ENCODE measurements at regions not wholly inside any gene's neighbourhood (a gene's known extent, or its start where the extent isn't known, plus 50 kb on each side); places are given as distances from the start of the nearest gene placed in this dataset.

- H3K4me3 ChIP-seq (ENCODE audit: low read depth, low read length) = no peak overlapping the region
- TF ChIP-seq, protein P1, sequence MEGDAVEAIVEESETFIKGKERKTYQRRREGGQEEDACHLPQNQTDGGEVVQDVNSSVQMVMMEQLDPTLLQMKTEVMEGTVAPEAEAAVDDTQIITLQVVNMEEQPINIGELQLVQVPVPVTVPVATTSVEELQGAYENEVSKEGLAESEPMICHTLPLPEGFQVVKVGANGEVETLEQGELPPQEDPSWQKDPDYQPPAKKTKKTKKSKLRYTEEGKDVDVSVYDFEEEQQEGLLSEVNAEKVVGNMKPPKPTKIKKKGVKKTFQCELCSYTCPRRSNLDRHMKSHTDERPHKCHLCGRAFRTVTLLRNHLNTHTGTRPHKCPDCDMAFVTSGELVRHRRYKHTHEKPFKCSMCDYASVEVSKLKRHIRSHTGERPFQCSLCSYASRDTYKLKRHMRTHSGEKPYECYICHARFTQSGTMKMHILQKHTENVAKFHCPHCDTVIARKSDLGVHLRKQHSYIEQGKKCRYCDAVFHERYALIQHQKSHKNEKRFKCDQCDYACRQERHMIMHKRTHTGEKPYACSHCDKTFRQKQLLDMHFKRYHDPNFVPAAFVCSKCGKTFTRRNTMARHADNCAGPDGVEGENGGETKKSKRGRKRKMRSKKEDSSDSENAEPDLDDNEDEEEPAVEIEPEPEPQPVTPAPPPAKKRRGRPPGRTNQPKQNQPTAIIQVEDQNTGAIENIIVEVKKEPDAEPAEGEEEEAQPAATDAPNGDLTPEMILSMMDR (conservative IDR thresholded peaks at IDR 0.05; ENCODE audit: low read depth, low read length) = no peak
- peak; percentile 5 for DNase-seq (ENCODE audit: low read depth)
These were observed 147.0 kb downstream of the HS3ST1 start for GRCh38 chr4:11281720-11282119.

GRCh38 chr4:11271263-11271662 lies 157.4 kb downstream of the HS3ST1 start:
- DNase-seq (ENCODE audit: low read depth) = no peak
- H3K4me3 ChIP-seq (ENCODE audit: low read depth, low read length) = no peak overlapping the region
- TF ChIP-seq, protein P1 (conservative IDR thresholded peaks at IDR 0.05; ENCODE audit: low read depth, low read length) = no peak

DNA sequence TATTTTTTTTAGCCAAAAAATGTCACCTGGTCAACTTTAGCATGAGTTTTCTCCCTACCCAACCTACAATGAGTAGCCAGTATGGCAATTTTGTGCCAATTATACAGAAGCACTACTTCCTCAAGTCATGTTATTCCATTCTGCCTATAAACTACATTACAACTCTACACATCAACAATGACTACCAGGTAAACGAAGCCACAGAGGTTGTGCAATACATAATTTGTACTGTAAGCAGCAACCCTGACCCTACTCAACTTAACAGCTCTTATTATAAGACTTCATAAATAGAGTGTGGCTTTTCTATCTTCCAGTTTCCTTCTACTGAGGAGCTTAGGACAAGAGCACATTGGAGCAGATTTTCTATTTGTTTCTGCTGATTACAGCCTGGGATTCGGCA lies 160.5 kb downstream of the HS3ST1 start:
- no peak overlapping the region for H3K4me3 ChIP-seq (ENCODE audit: low read depth, low read length)
- TF ChIP-seq, protein P1 (conservative IDR thresholded peaks at IDR 0.05; ENCODE audit: low read depth, low read length) = no peak
- no peak for DNase-seq (ENCODE audit: low read depth)

DNA sequence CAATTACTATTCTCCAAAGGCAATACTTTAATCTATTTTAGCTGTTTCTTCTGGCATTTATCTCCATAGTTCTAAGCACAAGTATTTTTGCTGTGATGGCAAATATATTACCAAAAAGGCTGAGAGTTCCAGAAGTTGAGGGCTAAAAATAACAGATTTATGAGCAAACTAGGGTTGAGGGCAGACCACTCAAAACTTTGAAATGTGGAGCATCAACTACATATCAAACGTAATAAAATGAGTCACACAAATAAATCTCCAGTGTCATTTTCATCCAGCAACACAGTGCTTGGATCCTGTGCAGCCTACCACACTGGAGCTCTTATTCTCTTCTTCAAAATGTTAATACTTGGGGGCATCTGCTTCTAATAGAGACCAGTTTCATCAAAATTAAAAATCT lies 163.9 kb downstream of the HS3ST1 start:
- TF ChIP-seq, protein P1 (conservative IDR thresholded peaks at IDR 0.05; ENCODE audit: low read depth, low read length) = no peak
- no peak for DNase-seq (ENCODE audit: low read depth)
- no peak overlapping the region for H3K4me3 ChIP-seq (ENCODE audit: low read depth, low read length)

- H3K4me3 ChIP-seq (ENCODE audit: low read depth, low read length) = no peak overlapping the region
- DNase-seq (ENCODE audit: low read depth) = no peak
- TF ChIP-seq, protein P1 (conservative IDR thresholded peaks at IDR 0.05; ENCODE audit: low read depth, low read length) = no peak
These were observed 164.3 kb downstream of the HS3ST1 start for GRCh38 chr4:11264346-11264745.

DNA sequence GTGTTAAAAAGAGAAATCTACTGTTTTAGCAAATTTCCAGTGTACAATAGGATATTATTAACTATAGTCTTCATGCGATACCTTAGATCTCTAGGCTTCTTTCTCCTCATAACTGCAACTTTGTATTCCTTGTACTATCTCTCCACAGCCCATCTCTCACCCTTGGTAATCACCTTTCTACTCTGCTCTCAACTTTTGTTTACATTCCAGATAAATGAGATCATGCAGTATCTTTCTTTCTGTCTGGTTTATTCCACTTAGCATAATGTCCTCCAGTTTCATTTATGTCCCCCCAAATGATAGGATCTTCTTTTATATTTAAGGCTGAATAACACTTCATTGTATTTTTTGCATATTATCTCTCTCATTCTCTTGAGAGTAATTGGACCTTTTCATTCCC lies 165.5 kb downstream of the HS3ST1 start:
- no peak for DNase-seq (ENCODE audit: low read depth)
- TF ChIP-seq, protein P1 (conservative IDR thresholded peaks at IDR 0.05; ENCODE audit: low read depth, low read length) = no peak

DNA sequence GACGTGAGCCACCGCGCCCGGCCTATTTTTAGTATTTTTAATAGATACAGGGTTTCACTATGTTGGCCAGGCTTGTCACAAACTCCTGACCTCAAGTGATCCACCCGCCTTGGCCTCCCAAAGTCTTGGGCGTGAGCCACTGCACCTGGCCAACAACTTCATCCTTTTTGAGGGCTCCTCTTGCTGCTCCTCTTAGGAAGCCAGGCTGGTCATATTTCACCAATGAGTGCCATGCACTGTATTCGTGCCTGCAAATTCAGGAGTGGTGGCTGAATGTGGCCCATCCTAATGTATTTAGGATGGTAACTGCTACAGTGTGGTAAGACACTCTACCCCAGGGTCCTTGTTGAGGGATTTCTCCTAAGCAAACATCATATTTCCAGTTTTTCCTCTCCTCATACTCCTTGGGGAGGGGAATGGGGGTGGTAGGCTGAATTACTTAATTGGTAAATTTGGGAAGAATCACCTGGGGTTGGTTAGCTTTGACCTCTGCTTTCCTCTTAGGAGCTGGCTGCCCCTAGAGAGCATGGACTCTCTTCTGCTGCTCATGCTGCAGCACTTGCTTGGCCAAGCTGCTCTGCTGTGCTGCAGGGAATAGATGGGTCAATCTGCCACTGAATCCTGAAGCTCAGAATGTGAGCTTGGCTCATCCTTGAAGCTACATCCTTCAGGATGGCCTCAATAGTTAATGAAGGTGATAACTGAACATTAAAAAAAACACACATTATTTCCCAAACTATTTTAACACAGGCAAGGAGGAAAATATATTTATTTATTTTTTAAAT lies 167.4 kb downstream of the HS3ST1 start:
- DNase-seq (ENCODE audit: low read depth) = no peak
- TF ChIP-seq, protein P1 (conservative IDR thresholded peaks at IDR 0.05; ENCODE audit: low read depth, low read length) = no peak
- no peak overlapping the region for H3K4me3 ChIP-seq (ENCODE audit: low read depth, low read length)

More for the DNA sequence above, 165.5 kb downstream of the HS3ST1 start:
- H3K4me3 ChIP-seq (ENCODE audit: low read depth, low read length) = no peak overlapping the region

Measured in choroid plexus epithelial cell (primary cell).